HG03159 (cell line): ENCODE measurements at regions not wholly inside any gene's neighbourhood (a gene's known extent, or its start where the extent isn't known, plus 50 kb on each side); places are given as distances from the start of the nearest gene placed in this dataset.
"Not testable (repeated sequence)": the region's sequence is repeated elsewhere in the genome, so short reads cannot be mapped to it uniquely, and the experiment has no call there.

Experiments
- ATAC-seq: cut with Tn5 transposase; IDR thresholded peaks from one replicate; pipeline ENCODE4 v1.9.1; 2021; ENCODE audit warnings: mild to moderate bottlenecking, moderate library complexity; ENCODE audit not compliant: unreplicated experiment

GRCh38 chr16:66182592-66182991 lies 183.9 kb upstream of the CDH5 start:
- ATAC-seq = no peak

- ATAC-seq = no peak
Measured at GRCh38 chr16:66176731-66177130, 189.8 kb upstream of the CDH5 start.

- ATAC-seq = no peak
Measured at GRCh38 chr16:66176111-66176510, 190.4 kb upstream of the CDH5 start.

DNA sequence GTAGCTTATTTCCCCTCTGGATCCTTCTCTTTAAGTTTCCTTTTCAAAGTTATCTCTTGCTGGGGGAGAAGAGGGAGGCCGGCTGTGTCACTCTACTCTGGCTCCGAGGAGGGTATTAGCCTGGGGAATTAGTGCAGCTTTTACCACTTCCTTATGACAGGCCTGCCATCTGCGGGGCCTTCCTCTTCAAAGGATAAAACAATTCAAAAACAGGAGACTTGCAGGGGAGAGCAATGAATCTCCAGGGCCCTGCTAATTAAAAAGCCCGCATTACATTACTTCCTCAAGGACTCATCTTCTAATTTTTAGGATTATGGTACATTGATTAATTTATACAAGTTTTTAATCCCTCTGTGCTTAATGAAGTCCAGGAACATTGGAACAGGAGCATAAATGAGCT lies 190.9 kb upstream of the CDH5 start:
- ATAC-seq = no peak

DNA sequence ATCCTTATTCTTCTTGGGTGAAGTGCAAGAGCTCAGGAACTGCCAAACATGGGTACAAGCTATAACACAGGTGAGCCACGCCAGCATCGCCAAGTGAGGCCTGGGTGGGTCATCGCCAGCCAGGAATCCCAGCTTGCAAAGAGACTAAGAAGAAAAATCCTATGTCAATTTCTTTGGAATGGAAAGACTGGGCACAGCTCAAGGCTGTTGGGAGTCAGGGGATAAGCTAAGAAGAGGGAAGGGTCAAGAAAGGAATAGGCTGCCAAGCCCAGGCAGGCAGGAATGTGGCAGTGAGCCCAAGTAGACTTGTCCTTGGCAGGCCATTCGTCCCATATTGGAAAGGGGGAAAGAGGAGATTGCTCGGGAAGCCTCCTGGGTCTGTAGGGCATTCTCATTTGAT lies 191.4 kb upstream of the CDH5 start:
- ATAC-seq = no peak

GRCh38 chr16:66173796-66174195 lies 192.7 kb upstream of the CDH5 start:
- not testable (repeated sequence) for ATAC-seq

GRCh38 chr16:66173181-66173580 lies 193.3 kb upstream of the CDH5 start:
- not testable (repeated sequence) for ATAC-seq

DNA sequence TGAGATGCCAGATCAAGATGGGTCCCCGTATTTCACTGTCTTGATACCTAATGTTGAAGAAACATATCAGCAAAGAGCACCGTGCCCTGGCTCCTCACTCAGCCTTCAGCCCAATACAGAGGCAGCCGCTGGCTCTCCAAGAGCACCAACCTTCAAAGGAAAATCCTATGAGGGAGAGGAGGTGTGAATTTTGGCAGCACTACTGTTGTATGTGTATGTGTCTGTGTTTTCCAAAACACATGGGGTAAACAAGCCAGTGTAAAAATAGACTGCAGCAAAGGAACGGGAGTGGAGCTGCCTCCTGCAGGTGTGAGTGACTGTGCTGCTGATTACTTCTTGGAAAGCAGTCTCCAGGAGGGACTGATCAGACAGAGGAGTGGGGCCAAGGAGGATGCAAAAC lies 194.0 kb upstream of the CDH5 start:
- ATAC-seq = no peak

DNA sequence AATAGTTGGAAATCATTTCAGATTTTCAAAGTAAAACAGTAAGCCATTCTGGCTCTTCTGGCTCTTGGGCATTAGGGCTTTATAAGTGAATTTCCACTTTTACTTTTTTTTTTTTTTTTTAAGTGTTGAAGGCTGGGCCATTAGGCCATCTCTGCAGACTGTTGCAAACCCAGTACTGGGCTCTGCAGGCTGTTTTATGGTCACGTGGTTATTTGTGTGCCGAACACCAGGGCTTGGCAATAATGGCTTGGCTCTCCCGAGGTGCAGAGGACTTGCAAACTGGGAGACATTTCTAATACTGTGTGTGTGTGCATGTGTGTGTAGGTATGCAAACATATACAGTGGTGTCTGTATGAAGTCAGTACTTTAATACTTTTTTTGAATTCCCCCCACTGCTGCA lies 194.9 kb upstream of the CDH5 start:
- no peak for ATAC-seq

GRCh38 chr16:66170989-66171388 lies 195.5 kb upstream of the CDH5 start:
- ATAC-seq = no peak

GRCh38 chr16:66169817-66170216 lies 196.7 kb upstream of the CDH5 start:
- ATAC-seq = no peak

DNA sequence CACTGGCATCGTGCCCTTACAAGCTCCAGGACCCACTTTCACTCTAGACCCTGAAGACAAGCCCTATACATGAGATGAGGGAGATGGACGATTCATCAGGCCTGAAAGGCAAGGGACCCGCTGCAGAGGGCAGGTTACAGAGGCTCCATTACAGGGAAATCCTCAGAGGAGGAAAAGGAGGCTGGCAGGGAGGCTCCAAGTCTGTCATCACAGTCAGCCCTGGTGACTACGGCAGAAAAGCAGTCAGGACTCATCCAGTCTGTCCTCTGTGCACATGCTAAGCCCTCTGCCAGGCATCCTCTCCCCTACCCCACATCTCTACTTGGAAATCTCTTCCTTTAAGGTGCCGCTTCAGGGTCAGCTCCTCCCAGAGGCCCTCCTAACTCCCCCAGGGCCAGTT lies 197.7 kb upstream of the CDH5 start:
- no peak for ATAC-seq

- ATAC-seq = no peak
Measured at GRCh38 chr16:66167564-66168291, 198.8 kb upstream of the CDH5 start.

DNA sequence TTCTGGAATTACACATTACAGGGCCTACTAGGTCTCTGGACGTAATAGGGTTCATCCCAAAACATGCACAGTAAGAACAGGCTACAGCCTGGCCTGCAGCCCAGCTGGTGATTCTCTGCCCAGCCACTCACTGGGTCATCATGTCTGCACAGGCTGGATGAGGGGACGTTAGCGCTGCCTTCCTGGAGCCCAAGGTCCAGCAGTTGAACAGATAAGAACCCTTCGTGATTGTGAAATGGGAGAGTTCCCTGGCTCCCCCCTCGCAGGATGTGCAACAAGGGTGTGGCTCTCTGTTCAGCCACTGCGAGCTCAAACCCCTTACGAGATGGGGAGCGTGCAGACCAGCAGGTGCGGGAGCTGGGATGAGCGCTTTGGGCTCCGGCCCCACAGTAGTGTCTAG lies 200.0 kb upstream of the CDH5 start:
- ATAC-seq = no peak

DNA sequence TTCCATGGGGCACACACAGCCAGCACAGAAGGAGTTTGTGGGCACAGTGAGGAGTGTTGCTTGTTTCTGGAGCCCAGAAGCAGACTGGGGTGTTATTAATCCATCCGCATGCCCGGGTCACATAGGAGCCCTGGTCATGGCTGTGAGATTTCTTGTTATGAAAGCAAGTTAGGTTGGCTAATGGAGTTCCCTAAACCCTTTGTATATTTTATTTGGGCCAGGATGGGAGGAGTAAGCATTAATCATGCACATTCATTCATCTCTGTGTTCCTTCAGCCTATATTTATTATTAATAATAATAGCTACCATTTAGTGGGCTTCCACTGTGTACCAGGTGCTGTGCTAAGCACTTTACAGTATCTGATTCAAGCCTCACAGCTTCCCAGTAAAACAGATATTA lies 200.6 kb upstream of the CDH5 start:
- no peak for ATAC-seq

DNA sequence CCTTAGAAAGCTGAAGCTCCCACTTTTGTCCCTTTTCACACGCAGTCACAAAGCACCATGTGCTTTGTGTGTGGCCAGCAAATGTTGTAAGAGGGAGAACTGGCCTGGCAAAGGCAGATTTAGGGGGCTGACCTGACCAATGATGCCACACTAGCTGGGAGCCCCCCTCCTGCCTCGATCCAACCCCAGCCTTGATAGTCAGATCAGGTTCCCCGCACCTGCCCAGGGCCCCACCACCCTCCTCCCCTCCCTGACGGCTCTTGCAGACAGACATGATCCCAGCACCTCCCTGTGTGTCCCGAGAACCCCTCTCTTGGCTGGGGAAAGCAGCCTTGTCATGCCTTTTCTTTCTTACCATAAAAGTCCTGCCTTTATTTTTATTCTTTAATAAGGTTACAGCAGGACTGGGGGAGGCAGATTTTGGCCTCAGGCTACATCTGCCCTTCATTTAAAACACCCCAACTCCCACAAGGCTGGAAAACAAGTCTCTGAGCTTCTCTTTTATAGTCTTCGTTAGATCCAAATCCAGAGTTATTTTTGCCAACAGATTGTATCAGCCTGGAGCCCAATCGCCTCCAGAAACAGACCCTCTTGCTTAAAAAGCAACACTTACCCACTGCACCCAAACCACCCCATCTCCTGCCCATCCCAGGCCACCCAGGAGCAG lies 201.8 kb upstream of the CDH5 start:
- ATAC-seq = no peak

DNA sequence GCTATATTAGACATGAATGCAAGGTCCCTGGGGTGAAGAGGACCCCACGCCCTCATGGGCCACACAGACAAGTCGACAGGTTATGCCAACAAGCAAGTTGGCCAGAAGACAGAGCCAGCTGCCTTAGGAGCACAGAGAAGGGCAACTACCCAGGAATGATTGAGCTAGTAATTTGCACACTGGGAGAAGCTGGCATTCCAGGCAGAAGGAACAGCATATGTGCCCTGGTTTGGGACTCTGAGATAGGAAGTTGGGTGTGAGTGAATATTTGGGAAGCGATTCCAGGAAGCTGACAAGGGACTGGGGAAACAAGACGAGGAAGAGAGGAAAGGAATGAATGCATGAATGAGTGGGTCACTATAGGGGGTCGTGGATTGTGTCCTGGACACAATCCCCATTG lies 203.7 kb upstream of the CDH5 start:
- ATAC-seq = no peak

DNA sequence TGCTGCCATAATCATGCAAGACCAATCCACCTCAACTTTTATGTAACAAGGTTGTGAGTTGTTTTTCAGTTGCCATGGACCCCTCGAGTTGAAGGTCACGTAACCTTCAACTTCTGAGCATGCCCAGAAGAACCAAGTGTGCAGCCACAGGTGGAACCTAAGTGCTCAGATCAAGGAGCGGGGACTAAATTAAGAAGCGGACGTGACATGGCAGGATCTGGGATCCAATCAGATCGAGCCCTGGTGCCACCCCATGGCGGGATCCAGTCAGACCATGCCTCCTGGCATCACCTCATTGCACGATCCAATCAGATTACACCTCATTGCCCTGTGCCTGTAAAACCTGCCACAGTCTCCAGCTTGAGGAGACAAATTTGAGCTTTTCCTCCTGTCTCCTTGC lies 204.5 kb upstream of the CDH5 start:
- no peak for ATAC-seq

GRCh38 chr16:66161269-66161668 lies 205.2 kb upstream of the CDH5 start:
- no peak for ATAC-seq

DNA sequence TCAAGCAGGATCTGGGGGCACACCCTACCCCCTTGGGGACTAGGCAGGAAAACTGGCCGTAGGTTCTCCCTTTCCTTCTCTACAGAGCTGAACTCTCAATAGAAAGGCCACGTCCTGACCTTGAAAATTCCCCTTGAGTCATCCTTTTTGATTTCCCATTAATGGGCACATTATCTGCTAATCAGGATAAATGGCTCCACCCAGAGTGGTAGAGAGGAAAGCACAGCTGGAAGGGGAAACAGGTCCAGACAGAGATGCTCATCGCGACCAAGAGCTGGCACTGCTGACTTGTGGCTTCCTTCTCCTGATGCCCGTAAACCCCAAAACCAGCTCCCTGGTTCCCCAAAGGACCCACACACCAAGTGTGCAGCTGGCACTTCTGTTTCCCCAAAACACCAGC lies 206.5 kb upstream of the CDH5 start:
- ATAC-seq = no peak

DNA sequence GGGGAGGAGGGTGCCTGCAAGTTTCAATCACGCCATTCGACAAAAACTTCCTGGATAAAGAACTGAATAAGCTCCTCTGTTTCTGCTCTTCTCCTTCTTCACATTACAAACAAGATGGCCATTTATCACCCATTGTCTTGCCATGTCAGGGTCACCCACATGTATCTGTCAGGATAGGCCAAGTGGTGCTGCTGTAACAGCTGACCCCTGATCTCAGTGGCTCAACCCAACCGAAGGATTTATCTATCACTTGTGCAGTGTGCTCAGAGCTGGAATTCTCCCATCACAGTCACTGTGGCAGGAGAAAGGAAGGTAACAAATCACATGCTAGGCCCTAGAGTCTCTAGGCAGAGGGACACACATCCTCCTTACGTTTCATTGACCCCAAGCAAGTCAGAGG lies 210.0 kb upstream of the CDH5 start:
- ATAC-seq = no peak

DNA sequence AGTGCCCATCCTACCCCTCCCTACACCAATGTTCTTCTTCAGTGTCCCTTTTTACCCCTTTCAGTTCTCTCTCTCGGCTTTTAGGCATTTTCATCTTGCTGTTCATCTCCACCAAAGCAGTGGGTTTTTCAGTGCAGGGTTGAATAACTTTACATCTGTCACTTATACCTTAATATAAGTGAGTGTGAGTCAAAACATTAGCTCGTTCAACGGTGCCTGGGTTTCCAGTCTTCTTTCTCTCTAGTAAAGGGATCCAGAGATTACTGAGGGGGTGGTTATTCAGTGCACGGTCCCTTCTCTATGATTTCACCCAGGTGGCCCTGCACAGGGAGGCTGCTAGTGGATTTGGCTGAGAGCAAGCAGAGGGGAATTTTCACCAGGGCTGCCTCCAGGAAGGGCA lies 210.6 kb upstream of the CDH5 start:
- ATAC-seq = no peak

- no peak for ATAC-seq
Measured at GRCh38 chr16:66154801-66155200, 211.7 kb upstream of the CDH5 start.
